ENCODE measurements at regions not wholly inside any gene's neighbourhood (a gene's known extent, or its start where the extent isn't known, plus 50 kb on each side); places are given as distances from the start of the nearest gene placed in this dataset.

GRCh38 chr6:56888687-56889086 lies 66.2 kb upstream of the BEND6 start:
- TF ChIP-seq CTCF (IDR thresholded peaks at IDR 0.05; ENCODE audit: insufficient read depth, low read length, poor library complexity, severe bottlenecking), result no peak
- no peak for TF ChIP-seq EZH2phosphoT487 (conservative IDR thresholded peaks at IDR 0.05; ENCODE audit: low read length)
